Gastroesophageal sphincter (tissue), 4 donors: ENCODE measurements at regions not wholly inside any gene's neighbourhood (a gene's known extent, or its start where the extent isn't known, plus 50 kb on each side); places are given as distances from the start of the nearest gene placed in this dataset.

ENCODE experiments used
- ATAC-seq: fragments of 150-250 bp; one replicate; pipeline ENCODE4 v1.9.1; 2016; ENCODE audit warnings: mild to moderate bottlenecking, moderate library complexity
- H3K27ac ChIP-seq, 4 donors: fragments of 200-600 bp; sonication (generic) in 3 of 4; 1 replicate in 3 of 4; 2 replicates in 1 of 4; pipeline ENCODE4 v1.5.1; 2016 to 2019
- H3K27me3 ChIP-seq: fragments of 200-600 bp; sonication (generic); one replicate; pipeline ENCODE4 v1.5.1; 2019
- H3K36me3 ChIP-seq, 2 donors: fragments of 200-600 bp; sonication (generic); one replicate each; pipeline ENCODE4 v1.5.1; 2019; ENCODE audit warnings: control low read depth in 1 of 2
- H3K4me1 ChIP-seq, 3 donors: fragments of 200-600 bp; sonication (generic); 1 replicate in 2 of 3; 2 replicates in 1 of 3; pipeline ENCODE4 v1.5.1; 2016 to 2019; ENCODE audit warnings: control low read depth in 2 of 3
- H3K4me3 ChIP-seq, 2 donors: fragments of 200-600 bp; sonication (generic); one replicate each; pipeline ENCODE4 v1.5.1; 2019; ENCODE audit warnings: mild to moderate bottlenecking in 1 of 2, moderate library complexity in 1 of 2
- H3K9me3 ChIP-seq, 3 donors: fragments of 200-600 bp; sonication (generic); one replicate each; pipeline ENCODE4 v1.5.1; 2017 to 2019; ENCODE audit warnings: control low read depth in 2 of 3
- CTCF ChIP-seq, 4 experiments: fragments of 200-600 bp in 2 of 4; fragments of 450-650 bp in 2 of 4; sonication (generic) in 1 of 4; IDR thresholded peaks; one replicate each; pipeline ENCODE4 v1.5.1; 2017 to 2019; ENCODE audit warnings: antibody characterized with exemption in 4 of 4, mild to moderate bottlenecking in 2 of 4, moderate library complexity in 2 of 4
- EP300 ChIP-seq: sonication (generic); formaldehyde crosslinking; IDR thresholded peaks from one replicate; pipeline ENCODE4 v1.6.1; 2017; ENCODE audit warnings: antibody characterized with exemption, mild to moderate bottlenecking
- POLR2A ChIP-seq, 2 donors: fragments of 450-650 bp; IDR thresholded peaks; one replicate each; pipeline ENCODE4 v1.6.1; 2017; ENCODE audit warnings: antibody characterized with exemption in 2 of 2, mild to moderate bottlenecking in 2 of 2, moderate library complexity in 1 of 2
- POLR2AphosphoS5 ChIP-seq: sonication (generic); formaldehyde crosslinking; IDR thresholded peaks from one replicate; pipeline ENCODE4 v1.6.1; 2017; ENCODE audit warnings: antibody characterized with exemption
- WGBS, 2 donors: methylation state at CpG; one replicate each; pipeline ENCODE4 v1.1.5; 2018; ENCODE audit warnings: low coverage in 1 of 2; 5-methylcytosine and 5-hydroxymethylcytosine counted together

GRCh38 chr13:74067818-74068217, 66.4 kb downstream of the KLF12 start:
- H3K27me3 ChIP-seq = no peaks in the 10 kb centered on the region
- ATAC-seq = no peak
- no peak overlapping the region for H3K4me3 ChIP-seq
- WGBS, 2 donors = 54 to 65% methylated on average over 2 of the region's 2 CpGs
- no peaks in the 10 kb centered on the region for H3K9me3 ChIP-seq
- TF ChIP-seq EP300 (no peak), POLR2AphosphoS5 (no peak), CTCF (IDR thresholded peaks at IDR 0.05) (no peak), POLR2A (IDR thresholded peaks at IDR 0.05) (no peak)
- no peak overlapping the region for H3K27ac ChIP-seq
- no peaks in the 10 kb centered on the region for H3K36me3 ChIP-seq
- peaks cover 4 to 26% (median 12%) of the 10 kb centered on the region in 3 donors for H3K4me1 ChIP-seq

GRCh38 chr13:74066937-74067336, 67.3 kb downstream of the KLF12 start:
- Histone ChIP-seq H3K36me3 (no peaks in the 10 kb centered on the region), H3K4me1 (peaks cover 6 to 35% (median 12%) of the 10 kb centered on the region in 3 donors), H3K9me3 (no peaks in the 10 kb centered on the region), H3K27ac (no peak overlapping the region), H3K4me3 (no peak overlapping the region), H3K27me3 (no peaks in the 10 kb centered on the region)
- TF ChIP-seq CTCF (IDR thresholded peaks at IDR 0.05) = no peak
- no peak for TF ChIP-seq POLR2A (IDR thresholded peaks at IDR 0.05)
- no peak for TF ChIP-seq EP300
- no peak for TF ChIP-seq POLR2AphosphoS5
- no peak for ATAC-seq

GRCh38 chr13:74064805-74065312, 69.3 kb downstream of the KLF12 start:
- ATAC-seq = no peak
- no peaks in the 10 kb centered on the region for H3K27me3 ChIP-seq
- WGBS, 2 donors = 75 to 85% methylated on average over 1 of the region's 1 CpG
- H3K27ac ChIP-seq = no peak overlapping the region
- TF ChIP-seq POLR2AphosphoS5 (no peak), EP300 (no peak), CTCF (IDR thresholded peaks at IDR 0.05) (no peak), POLR2A (IDR thresholded peaks at IDR 0.05) (no peak)
- no peaks in the 10 kb centered on the region for H3K9me3 ChIP-seq
- peaks cover 10 to 43% (median 12%) of the 10 kb centered on the region in 3 donors for H3K4me1 ChIP-seq
- H3K4me3 ChIP-seq = no peak overlapping the region
- no peaks in the 10 kb centered on the region for H3K36me3 ChIP-seq

GRCh38 chr13:74063533-74064100, 70.6 kb downstream of the KLF12 start:
- TF ChIP-seq EP300 (no peak), POLR2AphosphoS5 (no peak), POLR2A (IDR thresholded peaks at IDR 0.05) (no peak), CTCF (IDR thresholded peaks at IDR 0.05) (no peak)
- Histone ChIP-seq H3K4me3 (no peak overlapping the region), H3K4me1 (peaks cover 10 to 43% (median 12%) of the 10 kb centered on the region in 3 donors), H3K27me3 (no peaks in the 10 kb centered on the region), H3K27ac (peak overlapping the region; percentile 13 to 76 (median 75)), H3K36me3 (no peaks in the 10 kb centered on the region), H3K9me3 (no peaks in the 10 kb centered on the region)
- ATAC-seq = no peak

- Histone ChIP-seq H3K27me3 (no peaks in the 10 kb centered on the region), H3K27ac (peak overlapping the region; percentile 13 to 76 (median 75)), H3K36me3 (no peaks in the 10 kb centered on the region), H3K4me3 (peak overlapping the region; percentile 37 to 42), H3K4me1 (peaks cover 10 to 44% (median 12%) of the 10 kb centered on the region in 3 donors), H3K9me3 (no peaks in the 10 kb centered on the region)
- TF ChIP-seq POLR2AphosphoS5 (peak; percentile 33), POLR2A (IDR thresholded peaks at IDR 0.05) (no peak), EP300 (no peak), CTCF (IDR thresholded peaks at IDR 0.05) (no peak)
- 0 to 2% methylated on average over 6 of the region's 6 CpGs for WGBS, 2 donors
- ATAC-seq = peak; percentile 91
These were observed 71.3 kb downstream of the KLF12 start for GRCh38 chr13:74062933-74063332.
